Superior temporal gyrus (tissue), 1 donor: ENCODE measurements at regions not wholly inside any gene's neighbourhood (a gene's known extent, or its start where the extent isn't known, plus 50 kb on each side); places are given as distances from the start of the nearest gene placed in this dataset.
"Not testable (repeated sequence)": the region's sequence is repeated elsewhere in the genome, so short reads cannot be mapped to it uniquely, and the experiment has no call there.

ENCODE experiments used
- DNase-seq: peaks from one replicate; pipeline ENCODE4 v3.0.0-alpha.2; 2016; ENCODE audit errors: extremely low spot score

DNA sequence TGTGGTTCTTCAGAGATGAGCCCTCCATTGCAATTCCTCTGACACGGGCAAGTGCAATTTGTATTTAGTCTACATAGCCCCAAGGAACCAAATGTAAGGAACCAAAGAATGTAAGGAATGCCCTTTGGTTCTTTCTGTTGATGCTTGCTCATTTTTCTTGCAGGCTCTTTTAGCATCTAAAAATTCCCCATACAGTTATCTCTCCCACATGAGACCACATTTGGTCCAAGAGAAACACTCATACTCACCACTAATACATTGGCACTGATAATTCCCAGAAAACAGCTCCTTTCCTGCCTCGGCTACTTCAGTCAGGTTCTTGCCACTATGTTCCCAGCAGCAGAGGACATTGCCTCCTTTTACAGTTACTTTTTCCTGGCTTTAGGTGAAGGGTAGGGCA is 332.6 kb downstream of the AEBP2 start:
- no peak for DNase-seq

- no peak for DNase-seq
These were observed 333.5 kb downstream of the AEBP2 start for GRCh38 chr12:19772776-19773175.

GRCh38 chr12:19775241-19775640 is 335.9 kb downstream of the AEBP2 start:
- no peak for DNase-seq

DNA sequence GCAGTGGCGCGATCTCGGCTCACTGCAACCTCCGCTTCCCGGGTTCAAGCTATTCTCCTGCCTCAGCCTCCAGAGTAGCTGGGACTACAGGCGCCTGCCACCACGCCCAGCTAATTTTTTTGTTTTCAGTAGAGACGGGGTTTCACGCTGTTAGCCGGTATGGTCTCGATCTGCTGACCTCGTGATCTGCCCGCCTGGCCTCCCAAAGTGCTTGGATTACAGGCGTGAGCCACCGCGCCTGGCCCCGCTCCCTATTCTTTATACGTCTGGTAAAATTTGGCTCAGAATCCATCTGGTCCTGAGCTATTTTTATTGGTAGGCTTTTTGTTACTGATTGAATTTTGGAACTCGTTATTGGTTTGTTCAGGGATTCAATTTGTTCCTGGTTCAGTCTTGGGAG is 336.7 kb downstream of the AEBP2 start:
- not testable (repeated sequence) for DNase-seq

- DNase-seq = no peak
These were observed 338.9 kb downstream of the AEBP2 start for GRCh38 chr12:19778172-19778571.

DNA sequence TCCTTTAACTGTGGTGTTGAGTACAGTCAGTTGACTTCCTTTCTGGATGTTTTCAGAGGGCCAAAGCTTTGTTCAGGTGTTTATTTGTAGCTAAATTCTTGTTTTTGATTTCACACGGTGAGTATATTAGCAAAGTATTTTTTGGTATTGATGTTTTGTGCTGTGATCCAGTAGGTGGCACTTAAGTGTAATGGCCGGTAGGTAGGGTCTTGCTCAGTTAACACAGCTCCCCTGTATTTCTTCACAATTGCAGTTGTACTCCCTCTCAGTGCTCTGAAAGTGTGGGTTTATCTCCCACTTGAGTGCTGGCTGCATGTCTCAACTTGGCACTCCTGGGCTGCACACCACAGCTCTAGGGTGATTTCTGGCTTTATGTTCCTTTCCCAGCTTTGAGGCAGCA is 339.5 kb downstream of the AEBP2 start:
- DNase-seq = no peak

GRCh38 chr12:19779395-19780056 is 340.2 kb downstream of the AEBP2 start:
- DNase-seq = no peak

DNA sequence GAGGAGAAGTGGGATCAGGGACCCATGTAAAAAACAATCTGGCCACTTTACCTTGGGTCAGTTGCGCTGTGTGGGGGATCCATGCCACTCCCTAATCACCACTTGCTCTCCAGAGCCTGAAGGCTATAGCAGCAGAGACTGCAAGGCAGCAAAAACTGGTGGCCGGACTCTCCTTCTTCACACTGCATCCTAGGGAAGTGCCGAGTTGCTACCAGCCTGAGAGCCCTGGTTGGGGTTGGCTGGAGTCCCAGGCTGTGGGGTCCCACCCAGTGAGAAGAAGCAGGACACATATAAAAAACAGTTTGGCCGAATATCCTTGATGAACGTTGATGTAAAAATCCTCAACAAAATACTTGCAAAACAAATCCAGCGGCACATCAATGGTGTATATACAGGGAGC is 341.2 kb downstream of the AEBP2 start:
- no peak for DNase-seq

GRCh38 chr12:19783547-19784444 is 344.5 kb downstream of the AEBP2 start:
- DNase-seq = no peak

DNA sequence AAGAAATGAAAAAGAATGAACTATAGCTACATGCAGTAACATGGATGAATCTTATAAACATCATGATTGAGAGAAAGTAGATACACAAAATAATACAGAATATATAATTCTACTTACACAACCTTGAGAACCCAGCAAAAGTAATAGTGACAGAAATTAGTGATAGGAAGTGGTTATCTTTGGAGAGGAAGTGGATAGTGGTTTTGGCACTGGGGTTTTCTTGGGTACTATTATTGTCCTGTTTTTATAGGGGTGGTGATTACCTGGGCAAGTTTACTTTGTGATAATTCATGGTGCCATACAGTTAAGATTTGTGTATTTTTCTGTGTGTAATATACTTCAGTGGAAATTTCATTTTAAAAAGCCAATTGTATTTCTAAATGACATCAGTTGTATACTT is 352.7 kb downstream of the AEBP2 start:
- no peak for DNase-seq

GRCh38 chr12:19794116-19794515 is 354.8 kb downstream of the AEBP2 start:
- DNase-seq = no peak

- no peak for DNase-seq
These were observed 359.9 kb downstream of the AEBP2 start for GRCh38 chr12:19799216-19799615.

DNA sequence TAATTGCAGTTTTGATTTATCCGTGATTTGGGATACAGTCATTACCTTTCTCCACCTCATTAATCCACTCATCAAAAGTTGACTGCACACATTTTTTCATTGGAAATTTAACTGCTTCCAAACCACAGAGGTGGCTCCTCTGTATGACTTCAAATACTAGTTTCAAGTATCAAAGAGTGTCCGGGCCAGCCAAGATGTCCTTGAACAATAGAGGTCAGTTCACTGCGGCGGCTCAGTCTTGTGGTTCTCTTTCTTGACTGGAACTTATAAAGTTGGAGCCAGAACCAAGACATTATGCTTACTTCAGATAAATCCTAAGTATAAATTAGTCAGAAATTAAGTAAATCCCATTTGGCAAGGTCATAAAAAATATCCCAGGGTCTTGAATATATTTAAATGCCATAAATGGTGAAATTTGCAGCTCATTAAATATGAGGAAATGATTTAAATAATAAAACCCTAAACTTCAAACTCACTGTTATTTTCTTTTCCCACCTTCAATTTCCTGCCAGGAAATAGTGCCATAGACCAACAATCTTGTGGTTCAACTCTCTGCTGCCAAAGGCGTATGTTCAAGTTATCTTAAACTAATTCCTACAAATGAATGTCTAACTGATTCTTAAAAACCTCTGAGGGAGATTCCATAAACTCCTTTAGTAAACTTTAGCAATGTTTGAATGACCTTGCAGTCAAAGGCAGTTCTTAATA is 360.8 kb downstream of the AEBP2 start:
- DNase-seq = no peak

DNA sequence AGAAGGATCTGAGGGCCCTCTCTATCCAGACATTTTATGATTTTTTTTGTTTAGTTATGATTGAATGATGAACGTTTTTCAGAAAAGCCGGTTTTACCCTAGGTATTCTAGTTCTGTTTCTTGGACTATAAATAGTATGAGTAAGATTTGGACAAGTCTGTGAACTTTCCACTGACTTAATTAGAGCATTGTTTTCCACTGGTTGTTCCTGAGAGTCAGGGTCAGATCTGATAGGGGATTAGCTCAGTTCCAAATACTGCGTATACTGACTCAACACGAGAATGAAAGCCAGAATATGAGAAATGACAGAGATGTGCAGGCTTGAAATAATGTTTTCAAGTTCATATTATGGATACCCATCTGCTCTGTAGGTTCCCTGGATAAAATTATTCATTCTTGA is 361.6 kb downstream of the AEBP2 start:
- DNase-seq = no peak

DNA sequence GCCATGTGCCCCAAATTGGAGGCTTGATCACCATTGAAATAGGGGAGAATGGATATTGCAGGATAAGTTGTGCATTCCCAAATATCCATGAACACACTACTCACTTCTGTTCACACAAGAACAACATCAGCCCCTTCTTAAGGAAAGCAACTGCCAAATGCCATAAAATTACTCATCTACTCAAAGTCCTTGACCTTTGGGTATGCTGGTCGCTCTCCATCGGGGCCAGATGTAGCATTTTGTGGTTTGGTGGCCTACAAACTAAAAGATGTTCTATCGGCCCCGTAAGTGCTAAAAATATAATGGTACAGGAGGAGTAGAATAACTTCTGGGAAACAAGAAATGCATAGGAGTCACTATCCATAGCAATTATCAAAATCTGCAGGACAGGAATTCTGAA is 362.6 kb downstream of the AEBP2 start:
- no peak for DNase-seq

- no peak for DNase-seq
These were observed 363.6 kb downstream of the AEBP2 start for GRCh38 chr12:19802915-19803314.

DNA sequence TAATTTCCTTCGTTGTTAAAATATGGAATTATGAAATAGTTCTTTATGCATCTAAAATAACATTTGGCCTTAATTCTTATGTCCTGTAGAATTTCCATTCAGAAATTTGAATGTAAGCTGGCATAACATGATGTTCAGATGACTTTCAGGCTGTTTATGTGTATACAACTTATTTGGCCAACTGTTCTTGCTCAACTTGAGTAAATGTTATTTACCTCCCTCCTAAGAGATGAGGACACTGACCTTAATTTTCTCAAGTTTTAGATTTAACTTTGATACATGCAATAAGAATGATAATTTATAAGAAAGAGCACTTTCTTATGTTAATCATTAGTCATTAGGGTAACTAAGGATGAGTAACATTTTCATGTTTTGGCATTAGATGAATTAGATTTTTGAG is 365.4 kb downstream of the AEBP2 start:
- no peak for DNase-seq

DNA sequence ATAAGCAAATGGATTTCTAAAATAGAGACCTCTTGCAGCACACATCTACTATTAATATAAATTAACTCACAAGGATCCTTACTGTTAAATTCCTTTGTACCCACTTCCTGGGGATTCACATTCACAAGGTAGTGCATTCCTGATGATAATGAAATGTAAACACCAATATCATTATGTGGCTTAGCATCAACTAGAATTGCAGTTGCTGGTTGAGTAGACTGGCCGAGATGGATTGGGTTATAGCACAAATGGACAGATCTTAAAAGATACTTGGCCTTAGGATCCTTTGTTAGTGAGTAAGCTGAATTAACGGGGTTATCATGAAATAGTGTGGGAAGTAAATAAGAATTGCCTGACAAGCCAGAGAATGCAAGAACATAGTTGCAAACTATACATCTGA is 369.1 kb downstream of the AEBP2 start:
- DNase-seq = no peak

- no peak for DNase-seq
These were observed 370.9 kb downstream of the AEBP2 start for GRCh38 chr12:19810213-19810612.

DNA sequence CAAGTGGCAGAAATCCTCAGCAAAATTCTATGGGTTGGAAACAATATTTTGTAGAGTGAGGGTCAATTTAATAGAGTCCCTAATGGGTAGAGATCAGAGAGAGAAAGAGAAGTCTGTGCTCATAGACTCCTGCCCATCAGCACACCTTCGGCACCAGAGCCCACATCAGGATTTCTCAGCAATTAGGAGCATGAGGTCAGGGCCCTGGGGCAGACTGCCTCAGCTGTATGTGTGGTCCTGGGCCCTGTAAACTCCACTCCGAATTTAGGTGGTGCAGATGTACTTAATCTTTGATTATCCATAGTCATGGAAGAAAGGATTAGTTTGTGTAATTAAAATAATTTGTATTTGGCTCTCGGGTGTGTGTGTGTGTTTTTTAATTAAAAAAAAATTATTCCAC is 372.6 kb downstream of the AEBP2 start:
- DNase-seq = no peak

DNA sequence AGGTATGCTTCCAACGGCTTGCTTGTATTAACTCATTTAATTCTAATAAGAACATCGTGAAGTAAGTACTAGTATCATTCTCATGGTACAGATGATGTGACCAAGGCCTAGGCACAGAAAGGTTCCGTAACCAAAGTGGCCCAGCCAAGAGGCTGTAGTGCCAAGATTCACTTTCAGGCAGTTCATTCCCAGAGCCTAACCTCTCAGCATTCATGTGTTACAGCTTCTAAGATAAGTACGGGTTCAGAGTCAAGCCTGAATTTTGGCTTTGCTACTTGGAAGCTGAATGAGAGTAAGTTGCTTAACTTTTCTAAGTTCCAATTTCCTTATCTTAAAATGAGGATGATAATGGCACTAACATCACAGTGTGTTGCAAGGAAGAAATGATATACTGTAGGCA is 379.9 kb downstream of the AEBP2 start:
- DNase-seq = no peak

DNA sequence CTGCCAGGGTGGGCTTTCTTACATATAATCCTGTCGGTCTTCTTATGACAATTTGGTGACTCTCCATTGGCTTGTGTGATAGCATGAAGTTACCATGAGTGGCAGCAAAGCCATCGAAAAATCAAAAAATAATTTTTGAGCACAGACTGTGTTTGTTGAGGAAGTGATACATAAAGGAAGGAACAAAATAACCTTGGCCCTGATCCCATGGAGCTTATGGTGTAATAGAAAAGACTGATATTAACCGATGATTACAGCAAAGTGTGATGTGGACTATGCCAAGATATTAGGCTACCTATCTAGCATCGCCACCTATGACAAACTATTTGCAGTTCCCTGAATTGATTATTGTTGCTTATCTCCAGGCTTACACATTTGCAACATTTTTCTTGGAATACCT is 383.2 kb downstream of the AEBP2 start:
- no peak for DNase-seq

DNA sequence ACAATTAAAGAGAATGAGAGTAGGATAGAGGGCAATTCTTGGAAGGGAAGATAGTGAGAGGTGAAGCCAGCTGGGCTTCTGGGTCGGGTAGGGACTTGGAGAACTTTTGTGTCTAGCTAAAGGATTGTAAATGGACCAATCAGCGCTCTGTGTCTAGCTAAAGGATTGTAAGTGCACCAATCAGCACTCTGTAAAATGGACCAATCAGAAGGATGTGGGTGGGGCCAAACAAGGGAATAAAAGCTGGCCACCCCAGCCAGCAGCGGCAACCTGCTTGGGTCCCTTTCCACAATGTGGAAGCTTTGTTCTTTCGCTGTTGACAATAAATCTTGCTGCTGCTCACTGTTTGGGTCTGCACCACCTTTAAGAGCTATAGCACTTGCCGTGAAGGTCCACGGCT is 384.0 kb downstream of the AEBP2 start:
- not testable (repeated sequence) for DNase-seq
